Common myeloid progenitor, CD34-positive (primary cell): ENCODE measurements at regions not wholly inside any gene's neighbourhood (a gene's known extent, or its start where the extent isn't known, plus 50 kb on each side); places are given as distances from the start of the nearest gene placed in this dataset.

Source experiments
- CTCF ChIA-PET: fragments of 350-600 bp; sonication (Branson Sonifier 250); formaldehyde crosslinking; loops from one replicate; lab custom pipeline; 2021; ENCODE audit warnings: antibody characterized with exemption; lab: Charles Lee
- POLR2A ChIA-PET: fragments of 350-600 bp; sonication (Branson Sonifier 250); formaldehyde crosslinking; loops from one replicate; lab custom pipeline; 2021; ENCODE audit warnings: antibody characterized with exemption; lab: Charles Lee
- DNase-seq, 3 donors: peaks; one replicate each; pipeline versions ENCODE4 v3.0.0 to v3.0.0-alpha.2; 2013
- H3K27ac ChIP-seq, 2 experiments: 1 replicate in 1 of 2; 2 replicates in 1 of 2; pipeline ENCODE4 v1.7.0; 2013; ENCODE audit warnings: inconsistent platforms in 2 of 2, low read length in 2 of 2, mild to moderate bottlenecking in 2 of 2, low read depth in 1 of 2, moderate library complexity in 1 of 2; ENCODE audit not compliant: severe bottlenecking in 2 of 2, insufficient read depth in 1 of 2, poor library complexity in 1 of 2
- H3K27me3 ChIP-seq, 5 experiments: replicated peaks in 2 of 5; 1 replicate in 3 of 5; 2 replicates in 2 of 5; pipeline versions ENCODE4 v1.6.1 to v1.7.0; 2013; ENCODE audit warnings: low read length in 4 of 5, mild to moderate bottlenecking in 2 of 5, moderate library complexity in 2 of 5, inconsistent platforms in 1 of 5; ENCODE audit not compliant: insufficient read depth in 5 of 5, control insufficient read depth in 4 of 5
- H3K36me3 ChIP-seq, 4 experiments: 1 replicate in 2 of 4; 2 replicates in 2 of 4; pipeline versions ENCODE4 v1.6.1 to v1.7.0; 2013; ENCODE audit warnings: low read length in 3 of 4, control low read depth in 1 of 4, mild to moderate bottlenecking in 1 of 4; ENCODE audit not compliant: control insufficient read depth in 4 of 4, insufficient read depth in 4 of 4
- H3K4me1 ChIP-seq, 4 experiments: 1 replicate in 3 of 4; 2 replicates in 1 of 4; pipeline versions ENCODE4 v1.6.1 to v1.7.1; 2013; ENCODE audit warnings: low read length in 3 of 4, mild to moderate bottlenecking in 3 of 4, control low read depth in 1 of 4, inconsistent platforms in 1 of 4, moderate library complexity in 1 of 4; ENCODE audit not compliant: control insufficient read depth in 4 of 4, insufficient read depth in 4 of 4; ENCODE audit errors: control extremely low read depth in 1 of 4
- H3K4me3 ChIP-seq, 7 experiments: 1 replicate in 4 of 7; 2 replicates in 3 of 7; pipeline versions ENCODE4 v1.5.1 to v1.7.0; 2013; ENCODE audit warnings: mild to moderate bottlenecking in 7 of 7, low read length in 6 of 7, moderate library complexity in 6 of 7, inconsistent platforms in 2 of 7, low read depth in 2 of 7, control low read depth in 1 of 7; ENCODE audit not compliant: insufficient read depth in 4 of 7, control insufficient read depth in 1 of 7; ENCODE audit errors: extremely low read depth in 1 of 7
- H3K9me3 ChIP-seq, 5 experiments: 1 replicate in 4 of 5; 2 replicates in 1 of 5; pipeline versions ENCODE4 v1.6.1 to v1.7.1; 2013; ENCODE audit warnings: low read length in 4 of 5, mild to moderate bottlenecking in 2 of 5, inconsistent platforms in 1 of 5, low read depth in 1 of 5, moderate library complexity in 1 of 5; ENCODE audit not compliant: control insufficient read depth in 4 of 5, insufficient read depth in 2 of 5; ENCODE audit errors: control extremely low read depth in 1 of 5
- WGBS: methylation state at CpG from one replicate; pipeline ENCODE4 v1.1.5; 2013; ENCODE audit not compliant: insufficient coverage; 5-methylcytosine and 5-hydroxymethylcytosine counted together

GRCh38 chr2:84280873-84281272, 178.2 kb downstream of the SUCLG1 start:
- no peaks in the 10 kb centered on the region for H3K27me3 ChIP-seq
- POLR2A ChIA-PET = no interaction called here
- no peak for DNase-seq
- H3K36me3 ChIP-seq = no peaks in the 10 kb centered on the region
- no peaks in the 10 kb centered on the region for H3K4me1 ChIP-seq
- CTCF ChIA-PET = no interaction called here
- H3K9me3 ChIP-seq = no peaks in the 10 kb centered on the region
- WGBS = no CpG with 5 or more reads among the region's 1 CpG
- no peak overlapping the region for H3K27ac ChIP-seq
- H3K4me3 ChIP-seq = no peak overlapping the region

GRCh38 chr2:84278386-84278785, 180.7 kb downstream of the SUCLG1 start:
- no peaks in the 10 kb centered on the region for H3K9me3 ChIP-seq
- POLR2A ChIA-PET = no interaction called here
- H3K27me3 ChIP-seq = peaks cover 0 to 5% (median 0%) of the 10 kb centered on the region in 5 experiments
- H3K27ac ChIP-seq = no peak overlapping the region
- H3K4me3 ChIP-seq = no peak overlapping the region
- CTCF ChIA-PET = no interaction called here
- no peaks in the 10 kb centered on the region for H3K4me1 ChIP-seq
- DNase-seq = no peak
- WGBS = 82% methylated on average over 1 of the region's 2 CpGs
- no peaks in the 10 kb centered on the region for H3K36me3 ChIP-seq

- Histone ChIP-seq H3K36me3 (no peaks in the 10 kb centered on the region), H3K27me3 (peaks cover 0 to 5% (median 0%) of the 10 kb centered on the region in 5 experiments), H3K4me1 (no peaks in the 10 kb centered on the region), H3K4me3 (no peak overlapping the region), H3K9me3 (no peaks in the 10 kb centered on the region), H3K27ac (no peak overlapping the region)
- ChIA-PET CTCF (no interaction called here), POLR2A (no interaction called here)
- DNase-seq = no peak
Measured at GRCh38 chr2:84276590-84277255, 182.4 kb downstream of the SUCLG1 start.

- CTCF ChIA-PET = no interaction called here
- no peak for DNase-seq
- WGBS = 90% methylated on average over 6 of the region's 7 CpGs
- Histone ChIP-seq H3K9me3 (no peaks in the 10 kb centered on the region), H3K4me3 (no peak overlapping the region), H3K36me3 (no peaks in the 10 kb centered on the region), H3K27ac (no peak overlapping the region), H3K4me1 (no peaks in the 10 kb centered on the region), H3K27me3 (peaks cover 0 to 7% (median 0%) of the 10 kb centered on the region in 5 experiments)
- POLR2A ChIA-PET = no interaction called here
Measured at GRCh38 chr2:84273406-84273805, 185.7 kb downstream of the SUCLG1 start.

- ChIA-PET POLR2A (no interaction called here), CTCF (interaction anchor here (1.5 kb wide), 1 partner anchor 155 kb away, joined by 3 read pairs; no protein-coding TSS in a partner anchor)
- no peak overlapping the region for H3K4me3 ChIP-seq
- no peaks in the 10 kb centered on the region for H3K36me3 ChIP-seq
- no peak overlapping the region for H3K27ac ChIP-seq
- DNase-seq = no peak
- 73% methylated on average over 3 of the region's 3 CpGs for WGBS
- H3K27me3 ChIP-seq = peaks cover 0 to 7% (median 0%) of the 10 kb centered on the region in 5 experiments
- no peaks in the 10 kb centered on the region for H3K4me1 ChIP-seq
- H3K9me3 ChIP-seq = no peaks in the 10 kb centered on the region
Measured at GRCh38 chr2:84271977-84272376, 187.1 kb downstream of the SUCLG1 start.

GRCh38 chr2:84257831-84258230, 201.2 kb downstream of the SUCLG1 start:
- POLR2A ChIA-PET = no interaction called here

GRCh38 chr2:84251651-84252302, 207.3 kb downstream of the SUCLG1 start:
- H3K27ac ChIP-seq = no peak overlapping the region
- H3K36me3 ChIP-seq = no peaks in the 10 kb centered on the region
- DNase-seq = no peak
- WGBS = 100% methylated on average over 1 of the region's 2 CpGs
- no peak overlapping the region for H3K4me3 ChIP-seq
- ChIA-PET POLR2A (no interaction called here), CTCF (no interaction called here)
- H3K27me3 ChIP-seq = no peaks in the 10 kb centered on the region
- H3K4me1 ChIP-seq = no peaks in the 10 kb centered on the region
- H3K9me3 ChIP-seq = no peaks in the 10 kb centered on the region

More at GRCh38 chr2:84257831-84258230, 201.2 kb downstream of the SUCLG1 start:
- H3K27me3 ChIP-seq = peaks cover 0 to 3% (median 0%) of the 10 kb centered on the region in 5 experiments
- no peaks in the 10 kb centered on the region for H3K36me3 ChIP-seq
- CTCF ChIA-PET = no interaction called here
- peaks cover 0 to 4% (median 0%) of the 10 kb centered on the region in 5 experiments for H3K9me3 ChIP-seq
- no peak overlapping the region for H3K4me3 ChIP-seq
- no peaks in the 10 kb centered on the region for H3K4me1 ChIP-seq
- DNase-seq = no peak
- H3K27ac ChIP-seq = no peak overlapping the region
